C4-2B (cell line): ENCODE measurements at regions not wholly inside any gene's neighbourhood (a gene's known extent, or its start where the extent isn't known, plus 50 kb on each side); places are given as distances from the start of the nearest gene placed in this dataset.

Source experiments
- CTCF ChIP-seq: fragments of 450-650 bp; conservative IDR thresholded peaks from 2 replicates; pipeline ENCODE4 v1.5.1; 2017; ENCODE audit warnings: mild to moderate bottlenecking
- ZFX ChIP-seq: fragments of 450-650 bp; IDR thresholded peaks from 2 replicates; pipeline ENCODE4 v1.6.1; 2017

- no peak for TF ChIP-seq CTCF
- no peak for TF ChIP-seq ZFX
Measured at GRCh38 chr18:8536231-8536630, 73.0 kb upstream of the RAB12 start.
